GM23338 (cell line): ENCODE measurements at regions not wholly inside any gene's neighbourhood (a gene's known extent, or its start where the extent isn't known, plus 50 kb on each side); places are given as distances from the start of the nearest gene placed in this dataset.

Experiments used
- CREB1 ChIP-seq: fragments of 250-450 bp; sonication (Bioruptor Pico); IDR thresholded peaks from 2 replicates; pipeline ENCODE4 v1.5.0; 2020; ENCODE audit warnings: low read depth, mild to moderate bottlenecking, moderate library complexity
- EZH2 ChIP-seq: fragments of 200-600 bp; sonication (generic); IDR thresholded peaks from one replicate; pipeline ENCODE4 v1.8.0; 2017; ENCODE audit warnings: antibody characterized with exemption, mild to moderate bottlenecking, low read depth; ENCODE audit not compliant: unreplicated experiment
- EZH2phosphoT487 ChIP-seq: fragments of 200-600 bp; sonication (generic); IDR thresholded peaks from one replicate; pipeline ENCODE4 v1.8.1; 2018; ENCODE audit warnings: antibody characterized with exemption; ENCODE audit not compliant: unreplicated experiment
- JUNB ChIP-seq: IDR thresholded peaks from one replicate; pipeline ENCODE4 v1.6.1; 2016; ENCODE audit warnings: antibody characterized with exemption; ENCODE audit not compliant: unreplicated experiment
- NANOG ChIP-seq: IDR thresholded peaks from 2 replicates; pipeline ENCODE4 v1.6.1; 2016; ENCODE audit warnings: antibody characterized with exemption, borderline replicate concordance
- POLR2AphosphoS5 ChIP-seq: IDR thresholded peaks from 2 replicates; pipeline ENCODE4 v1.6.1; 2016; ENCODE audit warnings: antibody characterized with exemption, low read depth
- REST ChIP-seq: IDR thresholded peaks from one replicate; pipeline ENCODE4 v1.6.1; 2018; ENCODE audit warnings: antibody characterized with exemption; ENCODE audit not compliant: unreplicated experiment
- STAT1 ChIP-seq: IDR thresholded peaks from one replicate; pipeline ENCODE4 v1.6.1; 2016; ENCODE audit warnings: antibody characterized with exemption; ENCODE audit not compliant: unreplicated experiment
- ZNF114 ChIP-seq: fragments of 250-450 bp; sonication (Bioruptor Pico); IDR thresholded peaks from 2 replicates; pipeline ENCODE4 v1.5.0; 2020; ENCODE audit warnings: mild to moderate bottlenecking, moderate library complexity
- ZNF331 ChIP-seq: fragments of 250-450 bp; sonication (Bioruptor Pico); IDR thresholded peaks from 2 replicates; pipeline ENCODE4 v1.5.0; 2020; ENCODE audit warnings: low read depth, mild to moderate bottlenecking, moderate library complexity
- ZNF462 ChIP-seq: fragments of 250-450 bp; sonication (Bioruptor Pico); IDR thresholded peaks from 2 replicates; pipeline ENCODE4 v1.5.0; 2020; ENCODE audit warnings: mild to moderate bottlenecking, moderate library complexity
- TF ChIP-seq, protein P1 (sequence below), 2 experiments: fragments of 200-600 bp in 1 of 2; sonication (generic) in 1 of 2; conservative IDR thresholded peaks; 2 replicates each; pipeline versions ENCODE4 v1.5.1 to v1.6.1; 2016 to 2017; ENCODE audit warnings: antibody characterized with exemption in 2 of 2, low read depth in 2 of 2, mild to moderate bottlenecking in 2 of 2, moderate library complexity in 1 of 2
- TF ChIP-seq, protein P2 (sequence below): IDR thresholded peaks from 2 replicates; pipeline ENCODE4 v1.6.1; 2016; ENCODE audit warnings: antibody characterized with exemption

DNA sequence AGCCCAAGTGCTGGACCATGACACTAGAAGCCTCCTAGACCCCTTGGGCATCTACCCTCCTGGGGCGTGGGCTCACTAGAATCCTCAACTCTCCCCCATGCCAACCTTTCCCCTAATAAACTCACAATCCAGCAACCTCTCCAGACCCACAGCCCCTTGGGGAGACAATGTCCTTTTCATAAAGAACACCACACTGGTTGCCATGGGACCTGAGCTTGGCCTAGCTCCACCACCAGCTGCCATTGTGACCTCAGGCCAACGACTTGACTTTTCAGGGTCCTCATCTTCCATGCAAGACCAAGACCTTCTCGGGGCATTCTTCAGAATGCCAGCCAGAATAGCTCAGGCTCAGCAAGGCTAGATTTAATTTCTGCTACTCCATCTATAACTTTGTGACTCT lies 128.1 kb upstream of the NPAS2 start:
- TF ChIP-seq, protein P1, sequence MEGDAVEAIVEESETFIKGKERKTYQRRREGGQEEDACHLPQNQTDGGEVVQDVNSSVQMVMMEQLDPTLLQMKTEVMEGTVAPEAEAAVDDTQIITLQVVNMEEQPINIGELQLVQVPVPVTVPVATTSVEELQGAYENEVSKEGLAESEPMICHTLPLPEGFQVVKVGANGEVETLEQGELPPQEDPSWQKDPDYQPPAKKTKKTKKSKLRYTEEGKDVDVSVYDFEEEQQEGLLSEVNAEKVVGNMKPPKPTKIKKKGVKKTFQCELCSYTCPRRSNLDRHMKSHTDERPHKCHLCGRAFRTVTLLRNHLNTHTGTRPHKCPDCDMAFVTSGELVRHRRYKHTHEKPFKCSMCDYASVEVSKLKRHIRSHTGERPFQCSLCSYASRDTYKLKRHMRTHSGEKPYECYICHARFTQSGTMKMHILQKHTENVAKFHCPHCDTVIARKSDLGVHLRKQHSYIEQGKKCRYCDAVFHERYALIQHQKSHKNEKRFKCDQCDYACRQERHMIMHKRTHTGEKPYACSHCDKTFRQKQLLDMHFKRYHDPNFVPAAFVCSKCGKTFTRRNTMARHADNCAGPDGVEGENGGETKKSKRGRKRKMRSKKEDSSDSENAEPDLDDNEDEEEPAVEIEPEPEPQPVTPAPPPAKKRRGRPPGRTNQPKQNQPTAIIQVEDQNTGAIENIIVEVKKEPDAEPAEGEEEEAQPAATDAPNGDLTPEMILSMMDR (conservative IDR thresholded peaks at IDR 0.05; ENCODE audit: low read depth in 2 of 2) = no peak
- TF ChIP-seq POLR2AphosphoS5 (no peak), REST (no peak), JUNB (no peak), EZH2 (no peak), ZNF114 (CRISPR knock-in tag) (no peak), EZH2phosphoT487 (no peak), CREB1 (CRISPR knock-in tag) (no peak), ZNF462 (CRISPR knock-in tag) (no peak), STAT1 (no peak), ZNF331 (CRISPR knock-in tag) (no peak), NANOG (no peak)
- TF ChIP-seq, protein P2, sequence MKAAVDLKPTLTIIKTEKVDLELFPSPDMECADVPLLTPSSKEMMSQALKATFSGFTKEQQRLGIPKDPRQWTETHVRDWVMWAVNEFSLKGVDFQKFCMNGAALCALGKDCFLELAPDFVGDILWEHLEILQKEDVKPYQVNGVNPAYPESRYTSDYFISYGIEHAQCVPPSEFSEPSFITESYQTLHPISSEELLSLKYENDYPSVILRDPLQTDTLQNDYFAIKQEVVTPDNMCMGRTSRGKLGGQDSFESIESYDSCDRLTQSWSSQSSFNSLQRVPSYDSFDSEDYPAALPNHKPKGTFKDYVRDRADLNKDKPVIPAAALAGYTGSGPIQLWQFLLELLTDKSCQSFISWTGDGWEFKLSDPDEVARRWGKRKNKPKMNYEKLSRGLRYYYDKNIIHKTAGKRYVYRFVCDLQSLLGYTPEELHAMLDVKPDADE = no peak
